Parathyroid adenoma (tissue), 2 donors: ENCODE measurements at regions not wholly inside any gene's neighbourhood (a gene's known extent, or its start where the extent isn't known, plus 50 kb on each side); places are given as distances from the start of the nearest gene placed in this dataset.

Experiments used
- H2AFZ ChIP-seq: fragments of 300-600 bp; sonication (generic); one replicate; pipeline ENCODE4 v1.7.0; 2017; ENCODE audit warnings: antibody characterized with exemption, mild to moderate bottlenecking
- H3K27ac ChIP-seq: fragments of 300-600 bp; sonication (generic); one replicate; pipeline ENCODE4 v1.7.0; 2017
- H3K27me3 ChIP-seq: fragments of 300-600 bp; sonication (generic); one replicate; pipeline ENCODE4 v1.7.0; 2017; ENCODE audit warnings: low read length; ENCODE audit not compliant: control insufficient read depth, insufficient read depth
- H3K36me3 ChIP-seq: fragments of 300-600 bp; sonication (generic); one replicate; pipeline ENCODE4 v1.7.0; 2017; ENCODE audit warnings: low read length; ENCODE audit not compliant: control insufficient read depth, insufficient read depth
- H3K4me1 ChIP-seq: fragments of 300-600 bp; sonication (generic); one replicate; pipeline ENCODE4 v1.7.0; 2017; ENCODE audit warnings: control low read depth
- H3K4me2 ChIP-seq: fragments of 300-600 bp; sonication (generic); one replicate; pipeline ENCODE4 v1.7.0; 2017; ENCODE audit warnings: low read length
- H3K4me3 ChIP-seq: fragments of 300-600 bp; sonication (generic); one replicate; pipeline ENCODE4 v1.7.0; 2017; ENCODE audit warnings: low read depth, low read length
- H3K79me2 ChIP-seq: fragments of 300-600 bp; sonication (generic); one replicate; pipeline ENCODE4 v1.7.0; 2017; ENCODE audit warnings: control low read depth
- H3K9ac ChIP-seq: fragments of 300-600 bp; sonication (generic); one replicate; pipeline ENCODE4 v1.7.0; 2017; ENCODE audit warnings: mild to moderate bottlenecking
- H3K9me3 ChIP-seq: fragments of 300-600 bp; sonication (generic); one replicate; pipeline ENCODE4 v1.7.0; 2017; ENCODE audit warnings: low read length; ENCODE audit not compliant: control insufficient read depth
- CTCF ChIP-seq: fragments of 300-600 bp; sonication (generic); IDR thresholded peaks from one replicate; pipeline ENCODE4 v1.7.0; 2017; ENCODE audit warnings: antibody characterized with exemption, mild to moderate bottlenecking
- donor health status: primary hyperparathyroidism.

- H3K27ac ChIP-seq, result no peak overlapping the region
- no peaks in the 10 kb centered on the region for H3K9me3 ChIP-seq
- no peak overlapping the region for H3K4me3 ChIP-seq
- no peaks in the 10 kb centered on the region for H3K36me3 ChIP-seq
- H2AFZ ChIP-seq, result no peak overlapping the region
- no peak for TF ChIP-seq CTCF
- H3K4me2 ChIP-seq, result no peak overlapping the region
- H3K27me3 ChIP-seq, result no peaks in the 10 kb centered on the region
- H3K4me1 ChIP-seq, result no peaks in the 10 kb centered on the region
- H3K9ac ChIP-seq, result no peak overlapping the region
- H3K79me2 ChIP-seq, result no peaks in the 10 kb centered on the region
These were observed 1298.8 kb upstream of the CDH6 start for GRCh38 chr5:29894668-29895067.

GRCh38 chr5:29889051-29889450, 1304.4 kb upstream of the CDH6 start:
- Histone ChIP-seq H3K4me1 (no peaks in the 10 kb centered on the region), H3K9ac (no peak overlapping the region)
- TF ChIP-seq CTCF, result no peak

GRCh38 chr5:29885595-29885994, 1307.9 kb upstream of the CDH6 start:
- no peaks in the 10 kb centered on the region for H3K36me3 ChIP-seq
- H3K4me2 ChIP-seq, result no peak overlapping the region
- no peak overlapping the region for H2AFZ ChIP-seq
- H3K9ac ChIP-seq, result no peak overlapping the region
- no peaks in the 10 kb centered on the region for H3K9me3 ChIP-seq
- H3K27ac ChIP-seq, result no peak overlapping the region
- TF ChIP-seq CTCF, result no peak
- no peak overlapping the region for H3K4me3 ChIP-seq
- H3K79me2 ChIP-seq, result no peaks in the 10 kb centered on the region
- no peaks in the 10 kb centered on the region for H3K4me1 ChIP-seq
- no peaks in the 10 kb centered on the region for H3K27me3 ChIP-seq

More at GRCh38 chr5:29889051-29889450, 1304.4 kb upstream of the CDH6 start:
- Histone ChIP-seq H3K9me3 (no peaks in the 10 kb centered on the region), H3K27me3 (no peaks in the 10 kb centered on the region), H3K4me2 (no peak overlapping the region), H3K4me3 (no peak overlapping the region), H2AFZ (no peak overlapping the region), H3K79me2 (no peaks in the 10 kb centered on the region), H3K36me3 (no peaks in the 10 kb centered on the region), H3K27ac (no peak overlapping the region)

- TF ChIP-seq CTCF, result no peak
- no peak overlapping the region for H2AFZ ChIP-seq
These were observed 1311.5 kb upstream of the CDH6 start for GRCh38 chr5:29882036-29882435.

GRCh38 chr5:29879401-29879800, 1314.1 kb upstream of the CDH6 start:
- Histone ChIP-seq H3K36me3 (peaks cover 2% of the 10 kb centered on the region), H3K4me2 (no peak overlapping the region), H2AFZ (no peak overlapping the region), H3K9ac (no peak overlapping the region), H3K27ac (no peak overlapping the region), H3K4me1 (no peaks in the 10 kb centered on the region), H3K27me3 (no peaks in the 10 kb centered on the region), H3K79me2 (no peaks in the 10 kb centered on the region), H3K9me3 (no peaks in the 10 kb centered on the region), H3K4me3 (no peak overlapping the region)
- TF ChIP-seq CTCF, result no peak

More at GRCh38 chr5:29882036-29882435, 1311.5 kb upstream of the CDH6 start:
- Histone ChIP-seq H3K9me3 (no peaks in the 10 kb centered on the region), H3K79me2 (no peaks in the 10 kb centered on the region), H3K27me3 (no peaks in the 10 kb centered on the region), H3K4me1 (no peaks in the 10 kb centered on the region), H3K9ac (no peak overlapping the region), H3K4me3 (no peak overlapping the region), H3K36me3 (peaks cover 2% of the 10 kb centered on the region), H3K4me2 (no peak overlapping the region), H3K27ac (no peak overlapping the region)
